Forelimb muscle (tissue), 1 donor: ENCODE measurements at regions not wholly inside any gene's neighbourhood (a gene's known extent, or its start where the extent isn't known, plus 50 kb on each side); places are given as distances from the start of the nearest gene placed in this dataset.
A peak's percentile ranks its signal among the peaks of the same experiment; 100 is the strongest.
"Not testable (repeated sequence)": the region's sequence is repeated elsewhere in the genome, so short reads cannot be mapped to it uniquely, and the experiment has no call there.

ENCODE experiments used
- DNase-seq: peaks from one replicate; pipeline ENCODE4 v3.0.0-alpha.2; 2013; ENCODE audit warnings: low read depth

GRCh38 chr5:4017076-4017803 is 421.6 kb downstream of the IRX1 start:
- DNase-seq = no peak

- no peak for DNase-seq
Measured at GRCh38 chr5:4018007-4018406, 422.4 kb downstream of the IRX1 start.

GRCh38 chr5:4019009-4019769 is 423.6 kb downstream of the IRX1 start:
- DNase-seq = peak; percentile 50

GRCh38 chr5:4019841-4020240 is 424.2 kb downstream of the IRX1 start:
- DNase-seq = no peak

DNA sequence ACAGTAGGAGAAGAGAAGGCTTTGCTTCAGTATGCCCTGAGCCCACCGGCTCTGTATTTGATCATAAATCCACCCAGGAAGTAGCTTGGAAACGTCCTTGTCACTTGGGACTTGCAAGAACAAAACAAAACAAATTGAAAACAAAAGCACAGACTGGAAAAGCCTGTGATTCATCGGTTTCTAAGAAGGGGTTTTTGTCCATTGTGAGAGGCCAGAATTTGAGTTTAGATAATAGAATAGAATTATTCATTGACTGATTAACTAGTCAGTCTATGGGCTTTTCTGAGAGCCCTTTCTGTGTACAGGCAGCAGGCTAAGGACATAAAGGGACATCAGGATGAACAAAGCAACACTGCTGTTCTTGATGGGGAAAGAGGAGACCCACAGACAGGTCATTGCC is 424.8 kb downstream of the IRX1 start:
- no peak for DNase-seq

GRCh38 chr5:4022056-4022670 is 426.5 kb downstream of the IRX1 start:
- DNase-seq = no peak

DNA sequence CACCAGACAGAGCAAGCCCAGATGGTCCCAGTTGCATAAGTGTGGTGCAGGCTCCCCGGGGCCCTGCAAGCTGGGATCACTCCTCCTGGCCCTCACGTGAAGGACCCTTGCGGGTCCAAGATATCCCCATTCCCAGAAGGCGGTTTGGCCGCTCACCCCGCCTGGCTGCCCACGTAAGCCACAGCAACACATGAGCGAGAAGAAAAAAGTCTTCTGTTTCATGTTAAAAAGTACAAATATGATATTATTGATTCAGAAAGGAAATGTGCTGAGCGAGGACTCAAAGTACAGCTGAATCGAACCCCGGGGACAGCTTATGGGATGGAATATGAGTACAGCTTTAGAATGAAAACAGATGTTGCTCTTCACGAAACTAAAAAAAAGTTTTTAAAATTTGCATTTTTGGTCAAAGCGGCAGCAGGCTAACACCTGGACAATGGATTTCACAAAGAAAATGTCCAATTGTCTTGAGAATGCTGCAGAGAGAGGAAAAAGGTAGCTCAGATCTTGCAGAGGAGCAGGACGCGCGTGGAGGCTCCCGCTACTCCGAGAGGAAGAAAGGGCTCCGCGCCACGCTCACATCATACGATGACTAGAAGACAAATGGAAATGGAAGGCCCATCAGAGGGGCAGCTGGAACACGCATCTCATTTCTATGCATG is 427.6 kb downstream of the IRX1 start:
- DNase-seq = peak; percentile 81

DNA sequence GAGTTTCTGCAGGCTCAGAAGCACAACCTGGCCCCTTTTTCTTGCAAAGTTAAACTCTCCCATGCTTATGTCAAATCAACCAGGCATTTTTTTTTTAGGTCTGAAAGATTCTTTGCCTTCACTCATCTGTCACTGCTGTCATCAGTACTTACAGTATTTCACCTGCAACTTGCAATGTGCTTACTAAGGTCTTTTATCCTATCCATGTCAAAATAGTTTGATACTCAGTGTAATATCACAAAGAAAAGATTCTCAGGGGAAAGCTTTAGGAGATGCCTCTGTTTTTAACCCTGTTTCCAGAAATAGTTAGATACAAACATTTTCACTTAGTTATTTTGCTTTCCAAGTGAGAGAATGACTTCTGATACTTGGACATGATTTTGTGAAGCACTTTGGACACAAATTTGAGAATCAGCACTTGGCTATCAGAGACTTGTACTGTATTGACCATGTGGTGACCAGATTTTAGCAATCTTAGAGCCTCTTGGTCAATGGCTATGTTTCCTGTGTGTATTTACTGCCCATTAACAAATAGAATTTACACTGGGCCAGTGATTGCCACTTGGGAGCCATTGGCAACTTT is 428.2 kb downstream of the IRX1 start:
- DNase-seq = peak; percentile 31

GRCh38 chr5:4027088-4027734 is 431.6 kb downstream of the IRX1 start:
- no peak for DNase-seq

DNA sequence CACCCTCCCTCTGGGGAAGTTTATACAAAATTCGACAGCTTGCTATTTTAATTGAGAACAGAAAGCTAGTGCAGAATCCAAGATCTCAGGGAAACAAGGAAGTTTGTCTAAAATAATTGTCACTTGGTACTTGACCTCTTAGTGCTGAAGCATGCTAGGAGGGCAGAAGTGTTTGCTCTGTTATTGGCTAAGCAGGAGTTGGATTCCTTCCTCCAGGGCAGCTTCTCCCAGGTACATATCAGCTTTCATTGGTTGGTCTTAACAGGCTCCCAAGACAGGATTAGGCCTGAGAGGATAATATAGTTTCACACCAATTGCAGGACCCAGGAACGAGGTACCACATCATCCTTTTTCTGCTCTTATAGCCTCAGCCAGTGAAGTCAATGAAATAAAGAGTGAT is 432.8 kb downstream of the IRX1 start:
- DNase-seq = no peak

- DNase-seq = not testable (repeated sequence)
Measured at GRCh38 chr5:4033546-4033945, 437.9 kb downstream of the IRX1 start.

- no peak for DNase-seq
Measured at GRCh38 chr5:4036861-4037260, 441.2 kb downstream of the IRX1 start.

- DNase-seq = no peak
Measured at GRCh38 chr5:4038994-4039393, 443.4 kb downstream of the IRX1 start.

- no peak for DNase-seq
Measured at GRCh38 chr5:4042311-4042710, 446.7 kb downstream of the IRX1 start.

DNA sequence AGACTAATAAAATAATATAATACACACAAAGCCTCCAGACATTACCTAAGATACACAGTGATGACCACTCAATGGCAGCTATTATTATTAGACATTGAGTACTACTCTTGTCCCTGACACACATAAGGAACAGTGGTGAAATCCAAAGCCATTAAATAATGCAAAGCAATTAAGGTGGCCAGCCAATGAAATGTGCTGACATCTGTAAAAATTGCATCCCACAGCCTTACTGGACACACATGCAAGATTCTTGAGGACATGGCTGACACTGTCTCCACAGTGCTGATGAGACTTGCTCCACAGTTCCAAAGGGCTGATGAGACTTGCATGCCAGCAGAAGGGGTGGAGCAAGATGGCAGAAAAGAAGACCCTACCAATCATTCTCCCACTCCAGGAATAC is 447.5 kb downstream of the IRX1 start:
- DNase-seq = no peak

DNA sequence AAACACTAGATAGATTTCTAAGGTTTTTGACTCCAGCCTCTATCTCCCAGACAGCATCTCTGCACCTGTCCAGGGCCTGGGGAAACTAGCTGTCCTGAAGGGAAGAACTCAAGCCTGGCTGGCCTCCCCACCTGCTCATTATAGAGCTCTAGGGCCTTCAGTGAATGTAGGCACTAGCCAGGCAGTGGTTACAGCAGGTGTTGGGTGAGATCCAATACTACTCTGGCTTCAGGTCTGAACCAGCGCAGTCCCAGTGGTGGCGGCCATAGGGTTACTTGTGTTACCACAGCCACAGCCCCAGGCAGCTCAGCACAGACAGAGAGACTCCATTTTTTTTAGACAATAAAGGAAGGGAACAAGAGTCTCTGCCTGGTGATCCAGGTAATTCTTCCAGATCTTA is 449.2 kb downstream of the IRX1 start:
- DNase-seq = no peak

GRCh38 chr5:4048398-4048797 is 452.8 kb downstream of the IRX1 start:
- DNase-seq = no peak

DNA sequence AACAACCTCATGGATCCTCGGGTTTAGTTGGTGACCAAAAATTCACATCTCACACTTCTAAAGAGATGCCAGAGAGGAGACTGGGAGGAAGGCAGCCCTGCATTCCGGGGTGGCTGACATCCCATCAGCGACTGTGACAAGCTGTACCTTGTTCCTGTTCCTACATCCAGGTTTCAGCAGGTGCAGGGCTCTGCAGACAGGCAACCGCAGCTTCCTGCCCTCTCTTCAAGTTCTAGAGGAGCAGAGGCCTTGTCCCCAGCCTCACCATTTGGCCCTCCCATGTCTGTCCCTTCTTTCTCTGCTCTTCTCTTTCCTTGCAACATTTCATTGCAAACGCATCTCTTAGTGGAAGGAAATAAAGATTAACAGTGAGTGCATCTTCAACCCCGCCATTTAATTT is 454.6 kb downstream of the IRX1 start:
- DNase-seq = no peak

- no peak for DNase-seq
Measured at GRCh38 chr5:4053136-4053535, 457.5 kb downstream of the IRX1 start.

DNA sequence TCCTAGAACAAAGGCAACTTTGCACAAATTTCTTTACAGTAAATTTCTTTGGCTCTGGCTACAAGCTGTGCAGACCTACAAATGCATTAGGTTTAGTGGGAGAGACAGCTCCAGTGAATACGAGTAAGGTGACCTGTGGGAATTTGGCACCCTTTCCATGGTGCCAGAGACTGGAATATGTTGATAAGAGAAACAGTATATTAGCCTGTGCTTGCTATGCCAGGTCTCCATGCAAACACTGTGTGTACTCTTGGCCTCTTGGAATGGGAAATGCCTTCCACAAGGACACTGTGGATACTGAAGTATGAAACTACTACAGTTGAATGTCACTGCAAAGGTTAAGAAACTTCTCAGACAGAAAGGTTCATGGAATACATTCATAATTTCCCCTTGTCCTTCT is 458.5 kb downstream of the IRX1 start:
- no peak for DNase-seq

DNA sequence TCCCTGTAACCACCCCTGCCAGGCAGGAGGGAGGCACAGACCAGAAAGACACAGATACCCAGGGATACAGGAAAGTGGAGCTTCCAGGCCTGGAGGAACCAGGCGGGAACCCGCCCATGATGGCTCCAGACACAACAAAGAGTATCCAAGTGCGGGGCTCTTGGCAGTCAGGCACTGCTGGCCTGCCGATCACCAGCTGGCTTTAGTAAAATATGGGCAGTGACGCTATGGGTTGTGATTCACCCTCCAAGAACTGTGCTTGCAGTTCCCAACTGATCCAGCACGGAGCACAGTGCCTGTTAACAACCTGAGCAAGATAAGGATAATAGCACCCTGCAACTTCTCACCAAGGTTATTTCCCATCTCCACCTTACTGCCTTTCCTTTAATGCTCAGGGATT is 463.3 kb downstream of the IRX1 start:
- DNase-seq = no peak
